Activated T-helper 1 cell treated with anti-CD3 and anti-CD28 coated beads, Interleukin-12 subunit alpha, Interleukin-12 subunit beta, Interleukin-2, Interleukin-4 antibody, amounts not matched to agents 30 ng/mL and 10 ng/mL and 1 ng/mL, durations not matched to agents 14 hours and 24 hours and 36 hours (primary cell): ENCODE measurements at regions not wholly inside any gene's neighbourhood (a gene's known extent, or its start where the extent isn't known, plus 50 kb on each side); places are given as distances from the start of the nearest gene placed in this dataset.

Source experiments
- DNase-seq: peaks from one replicate; pipeline ENCODE4 v3.0.0; 2021; ENCODE audit warnings: low spot score
- H3K27ac Mint-ChIP-seq: one replicate; pipeline ENCODE4 v1.8.0; 2021; ENCODE audit warnings: mild to moderate bottlenecking, mixed read lengths
- H3K27me3 Mint-ChIP-seq: one replicate; pipeline ENCODE4 v1.8.0; 2022; ENCODE audit warnings: mild to moderate bottlenecking, moderate library complexity, mixed read lengths; ENCODE audit not compliant: insufficient read depth
- H3K36me3 Mint-ChIP-seq: one replicate; pipeline ENCODE4 v1.8.0; 2021; ENCODE audit warnings: low read depth, mixed read lengths
- H3K4me1 Mint-ChIP-seq: one replicate; pipeline ENCODE4 v1.8.0; 2021; ENCODE audit warnings: low read depth, mixed read lengths
- H3K4me3 Mint-ChIP-seq: one replicate; pipeline ENCODE4 v1.8.0; 2021; ENCODE audit warnings: mild to moderate bottlenecking, moderate library complexity, mixed read lengths
- H3K9me3 Mint-ChIP-seq: one replicate; pipeline ENCODE4 v1.8.0; 2021; ENCODE audit warnings: mixed read lengths
- intact Hi-C: fragments of 100-400 bp; cut with micrococcal nuclease; formaldehyde crosslinking; loops from one replicate; pipeline ENCODE4 v1.15.1; 2024

- Mint-ChIP-seq H3K27me3 (no peaks in the 10 kb centered on the region), H3K9me3 (no peaks in the 10 kb centered on the region), H3K4me3 (no peak overlapping the region), H3K27ac (no peak overlapping the region), H3K36me3 (no peaks in the 10 kb centered on the region), H3K4me1 (no peaks in the 10 kb centered on the region)
- DNase-seq: no peak
- intact Hi-C loops: no loop called here
Measured at GRCh38 chrX:106397788-106398538, 213.8 kb upstream of the RADX start.

GRCh38 chrX:106401965-106402559 is 209.7 kb upstream of the RADX start:
- H3K27ac Mint-ChIP-seq: no peak overlapping the region

GRCh38 chrX:106404512-106404911 is 207.3 kb upstream of the RADX start:
- no peaks in the 10 kb centered on the region for H3K36me3 Mint-ChIP-seq
- DNase-seq: no peak
- no peaks in the 10 kb centered on the region for H3K9me3 Mint-ChIP-seq
- intact Hi-C loops: no loop called here
- H3K4me3 Mint-ChIP-seq: no peak overlapping the region
- H3K27ac Mint-ChIP-seq: no peak overlapping the region
- H3K27me3 Mint-ChIP-seq: peaks cover under 1% of the 10 kb centered on the region
- H3K4me1 Mint-ChIP-seq: no peaks in the 10 kb centered on the region

More at GRCh38 chrX:106401965-106402559, 209.7 kb upstream of the RADX start:
- H3K27me3 Mint-ChIP-seq: no peaks in the 10 kb centered on the region
- H3K9me3 Mint-ChIP-seq: no peaks in the 10 kb centered on the region
- no peaks in the 10 kb centered on the region for H3K36me3 Mint-ChIP-seq
- intact Hi-C loops: no loop called here
- DNase-seq: no peak
- no peaks in the 10 kb centered on the region for H3K4me1 Mint-ChIP-seq
- H3K4me3 Mint-ChIP-seq: no peak overlapping the region

- peaks cover 6% of the 10 kb centered on the region for H3K27me3 Mint-ChIP-seq
- intact Hi-C loops: loop anchor here (5.0 kb wide), 1 partner anchor 202 kb away; no protein-coding TSS in a partner anchor
- H3K4me3 Mint-ChIP-seq: no peak overlapping the region
- no peak for DNase-seq
- H3K4me1 Mint-ChIP-seq: no peaks in the 10 kb centered on the region
- H3K36me3 Mint-ChIP-seq: no peaks in the 10 kb centered on the region
- H3K27ac Mint-ChIP-seq: no peak overlapping the region
- no peaks in the 10 kb centered on the region for H3K9me3 Mint-ChIP-seq
Measured at GRCh38 chrX:106415276-106415895, 196.4 kb upstream of the RADX start.

GRCh38 chrX:106436691-106437090 is 175.1 kb upstream of the RADX start:
- no peak for DNase-seq
- no peaks in the 10 kb centered on the region for H3K36me3 Mint-ChIP-seq
- no peak overlapping the region for H3K4me3 Mint-ChIP-seq
- no peaks in the 10 kb centered on the region for H3K9me3 Mint-ChIP-seq
- no peak overlapping the region for H3K27ac Mint-ChIP-seq
- intact Hi-C loops: no loop called here
- no peaks in the 10 kb centered on the region for H3K4me1 Mint-ChIP-seq
- H3K27me3 Mint-ChIP-seq: peaks cover 1% of the 10 kb centered on the region

GRCh38 chrX:106437407-106437806 is 174.4 kb upstream of the RADX start:
- intact Hi-C loops: no loop called here
- Mint-ChIP-seq H3K27me3 (no peaks in the 10 kb centered on the region), H3K36me3 (no peaks in the 10 kb centered on the region), H3K4me1 (no peaks in the 10 kb centered on the region), H3K9me3 (no peaks in the 10 kb centered on the region), H3K27ac (no peak overlapping the region), H3K4me3 (no peak overlapping the region)
- no peak for DNase-seq

GRCh38 chrX:106450405-106450804 is 161.4 kb upstream of the RADX start:
- intact Hi-C loops: no loop called here
- H3K27ac Mint-ChIP-seq: no peak overlapping the region
- H3K4me1 Mint-ChIP-seq: no peaks in the 10 kb centered on the region
- no peaks in the 10 kb centered on the region for H3K27me3 Mint-ChIP-seq
- no peak for DNase-seq
- H3K36me3 Mint-ChIP-seq: no peaks in the 10 kb centered on the region
- no peak overlapping the region for H3K4me3 Mint-ChIP-seq
- H3K9me3 Mint-ChIP-seq: no peaks in the 10 kb centered on the region

- Mint-ChIP-seq H3K27me3 (no peaks in the 10 kb centered on the region), H3K27ac (no peak overlapping the region), H3K4me1 (no peaks in the 10 kb centered on the region), H3K36me3 (no peaks in the 10 kb centered on the region), H3K9me3 (no peaks in the 10 kb centered on the region), H3K4me3 (no peak overlapping the region)
- DNase-seq: no peak
- intact Hi-C loops: no loop called here
Measured at GRCh38 chrX:106451933-106452332, 159.8 kb upstream of the RADX start.

- no peaks in the 10 kb centered on the region for H3K36me3 Mint-ChIP-seq
- no peaks in the 10 kb centered on the region for H3K4me1 Mint-ChIP-seq
- no peaks in the 10 kb centered on the region for H3K9me3 Mint-ChIP-seq
- no peak overlapping the region for H3K4me3 Mint-ChIP-seq
- H3K27me3 Mint-ChIP-seq: no peaks in the 10 kb centered on the region
- no peak for DNase-seq
- intact Hi-C loops: loop anchor here (2.0 kb wide), 1 partner anchor 30 kb away; no protein-coding TSS in a partner anchor
- no peak overlapping the region for H3K27ac Mint-ChIP-seq
Measured at GRCh38 chrX:106454991-106455390, 156.8 kb upstream of the RADX start.

- H3K9me3 Mint-ChIP-seq: no peaks in the 10 kb centered on the region
- H3K27me3 Mint-ChIP-seq: no peaks in the 10 kb centered on the region
- H3K36me3 Mint-ChIP-seq: no peaks in the 10 kb centered on the region
- DNase-seq: no peak
- H3K27ac Mint-ChIP-seq: no peak overlapping the region
- no peak overlapping the region for H3K4me3 Mint-ChIP-seq
- H3K4me1 Mint-ChIP-seq: no peaks in the 10 kb centered on the region
- intact Hi-C loops: no loop called here
Measured at GRCh38 chrX:106457802-106458201, 154.0 kb upstream of the RADX start.

- H3K4me3 Mint-ChIP-seq: no peak overlapping the region
- no peaks in the 10 kb centered on the region for H3K9me3 Mint-ChIP-seq
- H3K4me1 Mint-ChIP-seq: no peaks in the 10 kb centered on the region
- intact Hi-C loops: no loop called here
- no peak for DNase-seq
- no peak overlapping the region for H3K27ac Mint-ChIP-seq
- peaks cover 1% of the 10 kb centered on the region for H3K27me3 Mint-ChIP-seq
- H3K36me3 Mint-ChIP-seq: no peaks in the 10 kb centered on the region
Measured at GRCh38 chrX:106467422-106467821, 144.4 kb upstream of the RADX start.

- Mint-ChIP-seq H3K27ac (no peak overlapping the region), H3K36me3 (no peaks in the 10 kb centered on the region), H3K4me1 (no peaks in the 10 kb centered on the region), H3K27me3 (peaks cover 1% of the 10 kb centered on the region), H3K9me3 (no peaks in the 10 kb centered on the region), H3K4me3 (no peak overlapping the region)
- intact Hi-C loops: no loop called here
- DNase-seq: no peak
Measured at GRCh38 chrX:106467943-106468342, 143.8 kb upstream of the RADX start.

GRCh38 chrX:106468433-106468832 is 143.3 kb upstream of the RADX start:
- intact Hi-C loops: no loop called here
- no peak for DNase-seq
- Mint-ChIP-seq H3K9me3 (no peaks in the 10 kb centered on the region), H3K27me3 (peaks cover 1% of the 10 kb centered on the region), H3K27ac (no peak overlapping the region), H3K4me3 (no peak overlapping the region), H3K4me1 (no peaks in the 10 kb centered on the region), H3K36me3 (no peaks in the 10 kb centered on the region)
